ENCODE measurements at regions not wholly inside any gene's neighbourhood (a gene's known extent, or its start where the extent isn't known, plus 50 kb on each side); places are given as distances from the start of the nearest gene placed in this dataset.

DNA sequence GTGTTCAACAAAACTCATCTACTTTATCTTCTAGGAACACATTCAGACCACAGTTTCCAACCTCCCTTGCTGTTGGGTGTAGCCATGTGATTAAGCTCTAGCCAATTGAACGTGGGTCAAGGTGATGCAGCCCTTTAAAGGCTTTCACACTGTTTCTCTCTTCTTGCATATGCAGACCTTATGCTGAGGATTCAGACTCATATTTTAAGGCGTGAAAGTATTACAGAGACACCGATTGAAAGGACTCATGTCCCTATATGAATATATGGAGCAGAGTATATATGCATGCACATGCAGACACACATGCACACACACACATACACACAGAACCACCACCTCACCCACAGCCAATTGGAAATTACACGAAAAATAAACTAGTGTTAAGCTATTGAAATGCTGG, 214.3 kb upstream of the NR5A2 start:
- no peaks in the 10 kb centered on the region for H3K4me1 ChIP-seq (ENCODE audit: control insufficient read depth, insufficient read depth, low read length)
- TF ChIP-seq, protein P1, sequence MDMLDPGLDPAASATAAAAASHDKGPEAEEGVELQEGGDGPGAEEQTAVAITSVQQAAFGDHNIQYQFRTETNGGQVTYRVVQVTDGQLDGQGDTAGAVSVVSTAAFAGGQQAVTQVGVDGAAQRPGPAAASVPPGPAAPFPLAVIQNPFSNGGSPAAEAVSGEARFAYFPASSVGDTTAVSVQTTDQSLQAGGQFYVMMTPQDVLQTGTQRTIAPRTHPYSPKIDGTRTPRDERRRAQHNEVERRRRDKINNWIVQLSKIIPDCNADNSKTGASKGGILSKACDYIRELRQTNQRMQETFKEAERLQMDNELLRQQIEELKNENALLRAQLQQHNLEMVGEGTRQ (IDR thresholded peaks at IDR 0.05; ENCODE audit: borderline replicate concordance, low read depth, low read length), result no peak
- TF ChIP-seq ZBED1 (IDR thresholded peaks at IDR 0.05; ENCODE audit: borderline replicate concordance) (no peak), ASH2L (IDR thresholded peaks at IDR 0.05; ENCODE audit: borderline replicate concordance, low read depth) (no peak), KAT2A (conservative IDR thresholded peaks at IDR 0.05; ENCODE audit: control insufficient read depth, low read depth, low read length) (no peak), MTA2 (IDR thresholded peaks at IDR 0.05; ENCODE audit: low read depth) (no peak), PML (IDR thresholded peaks at IDR 0.05; ENCODE audit: low read length) (no peak), NBN (IDR thresholded peaks at IDR 0.05) (no peak), SMARCA5 (IDR thresholded peaks at IDR 0.05) (no peak), BHLHE40 (IDR thresholded peaks at IDR 0.05; ENCODE audit: borderline replicate concordance in 1 of 2, low read depth in 2 of 2, low read length in 1 of 2) (no peak), HDGF (IDR thresholded peaks at IDR 0.05) (no peak), SPI1 (IDR thresholded peaks at IDR 0.05; ENCODE audit: borderline replicate concordance, insufficient read depth, low read depth, low read length) (no peak), TCF7 (IDR thresholded peaks at IDR 0.05; ENCODE audit: borderline replicate concordance) (no peak), ZNF274 (IDR thresholded peaks at IDR 0.05; ENCODE audit: insufficient read depth, insufficient read length) (no peak), RELA (IDR thresholded peaks at IDR 0.05; ENCODE audit: borderline replicate concordance, partially characterized antibody) (no peak), ZSCAN29 (IDR thresholded peaks at IDR 0.05) (no peak), BRCA1 (IDR thresholded peaks at IDR 0.05; ENCODE audit: low read depth, low read length) (no peak)
- ChIA-PET RAD21 (ENCODE audit: unreplicated experiment) (no interaction called here), CTCF (no interaction called here), POLR2A (no interaction called here), SMC1A (ENCODE audit: uncharacterized antibody, unreplicated experiment) (interaction anchor here (0.7 kb wide), 1 partner anchor 8 kb away, joined by 3 read pairs; no protein-coding TSS in a partner anchor)
- H3K9me3 ChIP-seq (replicated peaks; ENCODE audit: control insufficient read depth, insufficient read depth, low read length), result no peaks in the 10 kb centered on the region
- H3K9ac ChIP-seq (ENCODE audit: control insufficient read depth, insufficient read depth, low read length), result no peak overlapping the region
- intact Hi-C loops (cut with micrococcal nuclease; ENCODE audit: unreplicated experiment) (no loop called here), in situ Hi-C loops (cut with MboI) (no loop called here)
- H2AFZ ChIP-seq (ENCODE audit: control insufficient read depth, low read depth, low read length), result no peak overlapping the region
- ATAC-seq (no peak), FAIRE-seq (no peak), DNase-seq (ENCODE audit: low read depth, low spot score) (no peak)
- no peaks in the 10 kb centered on the region for H3K36me3 ChIP-seq (ENCODE audit: control insufficient read depth in 2 of 2, insufficient read depth in 2 of 2, low read length in 1 of 2)
- no peaks in the 10 kb centered on the region for H4K20me1 ChIP-seq (ENCODE audit: control insufficient read depth, insufficient read depth)
- 6% methylated on average over 4 of the region's 4 CpGs for WGBS (ENCODE audit: insufficient coverage, insufficient replicate concordance, low lambda C conversion rate, missing lambda C conversion rate)
- no peak overlapping the region for H3K4me2 ChIP-seq (ENCODE audit: control insufficient read depth, insufficient read depth)
- no peak overlapping the region for H3K27ac ChIP-seq (ENCODE audit: control insufficient read depth, insufficient read depth)
- no peak overlapping the region for H3K4me3 ChIP-seq
- no peaks in the 10 kb centered on the region for H3K79me2 ChIP-seq (ENCODE audit: control insufficient read depth, insufficient read depth, low read length)
- no peaks in the 10 kb centered on the region for H3K27me3 ChIP-seq (replicated peaks in 1 of 2; ENCODE audit: control insufficient read depth in 2 of 2, insufficient read depth in 2 of 2, low read length in 1 of 2)
- no TSS peak for BruUV-seq (replicated peaks)
